HG02852 (cell line): ENCODE measurements at regions not wholly inside any gene's neighbourhood (a gene's known extent, or its start where the extent isn't known, plus 50 kb on each side); places are given as distances from the start of the nearest gene placed in this dataset.
"Not testable (repeated sequence)": the region's sequence is repeated elsewhere in the genome, so short reads cannot be mapped to it uniquely, and the experiment has no call there.

ENCODE experiments used
- ATAC-seq: cut with Tn5 transposase; IDR thresholded peaks from one replicate; pipeline ENCODE4 v1.9.1; 2021; ENCODE audit warnings: mild to moderate bottlenecking, moderate library complexity; ENCODE audit not compliant: unreplicated experiment

DNA sequence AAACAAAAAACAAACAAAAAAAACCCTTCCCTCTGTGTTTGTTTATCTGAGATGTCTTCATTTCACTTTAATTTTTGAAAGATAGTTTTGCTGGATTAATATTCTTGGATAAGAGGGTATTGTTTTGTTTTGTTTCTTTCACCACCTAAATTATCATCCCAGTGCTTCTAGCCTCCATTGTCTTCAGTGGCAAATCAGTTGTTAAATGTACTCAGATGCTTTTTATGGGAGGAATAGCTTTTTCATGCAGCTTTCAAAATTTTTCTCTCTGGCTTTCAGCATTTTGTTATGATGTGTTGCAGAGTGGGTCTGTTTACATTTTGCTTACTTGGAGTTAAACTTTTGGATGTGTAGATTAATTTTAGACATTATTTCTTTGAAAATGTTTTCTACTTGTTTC is 203.5 kb upstream of the DCC start:
- no peak for ATAC-seq

DNA sequence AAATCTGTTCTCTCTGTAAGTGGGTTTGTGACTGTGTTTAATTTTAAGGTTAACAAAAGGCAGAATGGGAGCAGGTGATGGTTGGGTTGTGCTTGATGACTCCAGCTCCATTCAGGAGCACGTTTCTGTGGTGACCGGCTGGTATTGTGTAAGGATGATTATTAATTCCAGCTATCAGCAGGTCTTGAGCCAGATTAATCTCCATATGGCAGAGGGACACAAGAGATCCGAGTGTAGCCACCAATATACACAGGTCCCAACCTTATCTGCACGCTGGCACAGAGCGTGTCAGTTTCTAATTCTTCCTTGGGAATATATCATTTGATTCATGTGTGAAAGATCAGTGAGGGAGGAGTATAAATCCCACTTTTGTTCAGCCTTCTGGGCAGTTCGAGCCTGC is 199.0 kb upstream of the DCC start:
- no peak for ATAC-seq

DNA sequence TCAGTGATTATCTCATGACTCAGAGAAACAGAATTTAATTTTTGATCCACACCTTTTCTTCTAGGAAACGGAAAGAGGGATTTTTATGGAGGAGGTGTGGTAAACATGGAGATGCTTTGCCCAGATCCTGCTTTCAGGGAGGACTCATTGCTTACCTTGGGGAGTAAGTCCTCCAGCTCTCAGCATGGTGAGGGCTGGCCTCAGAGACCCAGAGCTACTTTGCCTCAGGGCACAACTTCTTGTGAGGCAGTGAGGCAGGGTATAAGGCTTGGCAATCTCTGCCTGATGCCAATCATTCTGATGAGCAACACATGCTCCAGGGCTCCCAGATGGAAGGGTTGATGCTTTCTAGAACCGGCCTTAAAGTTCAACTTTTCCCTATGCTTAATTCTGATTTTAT is 189.9 kb upstream of the DCC start:
- no peak for ATAC-seq

DNA sequence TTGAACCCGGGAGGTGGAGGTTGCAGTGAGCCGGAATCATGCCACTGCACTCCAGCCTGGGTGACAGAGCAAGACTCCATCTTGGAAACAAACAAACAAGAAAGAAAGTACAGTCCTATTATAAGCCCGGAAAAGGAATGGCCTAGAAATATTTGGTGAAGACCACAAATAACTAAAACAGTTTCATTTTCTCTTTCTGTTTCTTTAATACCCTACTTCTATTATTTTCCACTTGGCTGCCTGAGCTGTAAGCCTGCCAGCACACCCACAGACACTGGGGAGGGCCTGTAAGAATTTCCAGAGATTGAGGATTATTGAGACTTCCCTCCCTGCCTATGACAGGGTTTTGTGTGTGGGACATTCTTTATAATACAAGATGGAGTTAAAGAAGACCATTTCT is 188.0 kb upstream of the DCC start:
- ATAC-seq: no peak

DNA sequence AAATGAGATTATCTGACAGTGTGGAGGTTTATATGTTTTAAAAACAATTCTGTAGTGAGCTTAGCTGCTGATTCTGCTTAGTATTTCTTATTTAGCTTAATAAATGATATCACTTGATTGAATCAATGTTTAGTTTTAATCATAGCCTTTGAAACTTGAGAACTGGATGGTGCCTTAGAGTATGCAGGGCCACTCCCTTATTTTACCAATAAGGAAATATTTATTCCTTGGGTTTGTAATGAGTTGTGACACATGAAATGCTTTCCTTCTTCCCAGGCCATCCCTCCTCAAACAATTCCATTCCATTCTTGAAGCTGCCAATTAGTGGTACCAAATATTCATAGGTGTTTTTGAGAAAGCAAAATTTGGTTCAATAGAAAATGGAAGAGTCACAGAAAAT is 183.8 kb upstream of the DCC start:
- no peak for ATAC-seq

DNA sequence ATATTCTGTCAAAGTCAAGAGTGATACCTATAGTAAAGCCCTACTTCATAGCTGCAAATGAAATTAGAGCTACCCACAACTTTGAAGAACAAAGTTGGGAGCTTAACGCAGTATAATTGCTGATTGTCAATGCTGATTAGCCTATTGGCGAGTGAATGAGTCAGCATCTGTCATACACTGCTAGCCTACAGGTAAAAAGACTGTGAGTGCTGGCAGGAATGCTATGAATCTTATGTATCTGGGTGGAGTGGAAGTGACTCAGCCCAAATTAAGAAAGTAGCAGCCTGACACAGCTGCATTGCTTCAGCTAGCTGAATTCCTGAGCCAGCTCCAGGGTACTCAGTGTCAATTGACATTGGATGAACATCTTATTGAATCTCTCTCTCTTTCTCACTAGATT is 179.4 kb upstream of the DCC start:
- ATAC-seq: no peak

DNA sequence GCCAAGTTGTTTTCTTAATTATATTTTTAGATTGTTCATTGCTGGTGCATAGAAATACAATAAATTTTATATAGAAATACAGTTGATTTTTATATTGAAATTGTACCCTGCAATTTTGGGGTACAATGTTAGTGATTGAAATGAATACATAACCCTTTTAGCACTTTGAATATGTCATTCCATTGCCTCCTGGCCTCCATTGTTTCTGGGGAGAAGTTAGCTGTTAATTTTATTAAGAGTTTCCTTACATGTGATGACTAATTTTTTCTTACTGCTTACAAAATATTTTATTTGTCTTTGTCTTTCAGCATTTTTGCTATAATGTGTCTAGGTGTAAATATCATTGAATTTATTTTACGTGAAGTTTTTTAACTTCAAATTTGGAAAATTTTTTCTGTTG is 176.5 kb upstream of the DCC start:
- no peak for ATAC-seq

DNA sequence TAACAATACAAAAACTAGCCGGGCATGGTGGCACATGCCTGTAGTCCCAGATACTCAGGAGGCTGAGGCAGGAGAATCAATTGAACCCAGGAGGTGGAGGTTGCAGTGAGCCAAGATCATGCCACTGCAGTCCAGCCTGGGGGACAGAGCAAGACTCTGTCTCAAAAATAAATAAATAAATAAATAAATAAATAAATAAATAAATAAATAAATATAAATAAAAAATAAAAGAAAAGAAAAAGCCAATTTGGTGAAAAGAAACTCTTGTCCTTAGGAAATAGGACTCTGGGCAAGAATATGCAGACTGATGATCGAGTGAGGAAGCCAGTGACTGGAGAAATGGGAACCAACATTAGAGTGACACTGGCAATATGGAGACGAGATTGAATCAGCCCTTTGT is 171.9 kb upstream of the DCC start:
- ATAC-seq: not testable (repeated sequence)

DNA sequence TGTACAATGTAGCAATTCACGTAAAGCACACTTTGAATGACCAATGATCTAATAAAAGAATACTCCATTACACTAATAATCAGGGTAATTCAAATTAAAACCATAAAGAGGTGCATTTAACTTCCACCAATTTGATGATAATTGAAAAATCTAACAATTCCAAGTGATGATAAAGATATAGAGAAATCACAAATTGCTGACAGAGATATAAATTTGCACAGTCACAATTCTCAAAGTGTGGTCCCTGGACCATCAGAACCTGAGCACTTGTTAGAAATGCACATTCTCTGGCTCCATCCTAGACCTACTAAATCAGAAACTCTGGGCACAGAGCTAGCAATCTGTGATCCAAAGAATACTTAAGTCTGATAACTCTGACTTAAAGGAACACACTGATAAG is 165.8 kb upstream of the DCC start:
- no peak for ATAC-seq

DNA sequence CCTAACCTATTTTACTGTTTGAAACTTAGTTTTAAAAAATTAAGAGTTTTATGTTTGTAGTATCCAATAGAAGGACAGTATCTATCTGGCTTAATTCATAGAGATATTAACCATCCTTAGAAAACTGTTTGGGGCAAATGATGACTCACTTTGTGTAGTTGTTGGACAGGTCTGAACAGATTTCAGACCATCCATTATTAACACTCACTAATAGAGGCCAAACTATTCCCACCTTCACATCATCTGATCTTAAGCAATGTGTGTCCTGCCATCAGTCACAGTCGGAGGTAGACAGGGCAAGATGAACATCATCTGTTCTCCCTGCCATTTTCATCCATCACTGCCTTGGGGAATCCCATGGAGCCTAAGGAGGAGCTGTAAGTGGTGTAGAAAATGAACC is 164.6 kb upstream of the DCC start:
- ATAC-seq: no peak

DNA sequence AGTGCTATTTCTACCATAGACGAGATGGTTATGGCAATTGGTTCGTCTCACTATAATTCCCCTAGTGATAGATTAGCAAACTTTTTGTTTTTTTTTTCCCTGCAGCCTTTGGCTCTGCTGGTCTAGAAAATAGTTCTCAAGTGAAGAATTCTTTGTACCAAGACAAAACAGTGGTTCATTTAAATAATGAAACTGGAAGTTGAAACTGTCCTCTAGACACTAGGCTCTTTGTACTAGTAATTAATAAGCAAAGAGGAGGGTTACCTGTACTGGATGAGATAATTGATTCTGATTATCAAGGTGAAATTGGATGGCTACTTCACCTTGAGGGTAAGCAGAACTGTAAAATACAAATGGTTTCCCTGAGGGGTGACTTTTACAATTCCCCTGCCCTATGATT is 156.9 kb upstream of the DCC start:
- ATAC-seq: no peak

DNA sequence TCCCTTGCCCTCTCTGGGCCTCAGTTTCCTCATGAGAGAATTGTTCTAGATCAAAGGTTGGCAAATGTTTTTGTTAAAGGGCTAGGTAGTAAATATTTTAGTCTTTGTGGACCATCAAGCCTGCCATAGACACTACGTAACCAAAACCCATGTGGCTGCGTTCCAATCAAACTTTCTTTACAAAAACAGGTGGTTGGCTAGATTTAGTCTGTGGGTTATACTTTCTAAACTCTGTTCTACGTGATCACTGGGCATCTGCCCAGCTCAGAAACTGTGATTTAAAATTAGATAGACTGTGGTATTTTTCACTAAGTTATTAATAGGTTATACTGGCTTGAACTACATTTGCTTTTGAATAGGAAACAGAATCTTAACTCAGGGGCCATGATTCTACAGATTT is 149.8 kb upstream of the DCC start:
- no peak for ATAC-seq

DNA sequence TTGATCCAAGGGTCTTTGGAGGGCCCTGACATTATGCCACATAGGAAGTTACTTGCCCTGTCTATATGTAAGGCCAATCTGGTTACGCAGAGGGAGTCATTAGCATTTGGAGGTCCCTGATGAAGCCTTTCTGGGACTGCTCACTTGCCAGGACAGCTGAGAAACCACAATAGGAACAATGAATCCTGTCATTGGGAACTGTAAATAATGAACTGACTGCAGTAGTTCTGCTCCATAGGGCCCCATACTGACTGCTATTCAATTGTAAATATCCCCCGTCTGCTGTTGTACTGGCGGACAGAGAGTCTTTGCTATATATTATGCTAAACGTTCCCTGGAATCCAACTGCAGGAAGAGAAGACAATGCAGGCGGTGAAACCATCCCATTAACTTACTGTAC is 149.4 kb upstream of the DCC start:
- no peak for ATAC-seq

DNA sequence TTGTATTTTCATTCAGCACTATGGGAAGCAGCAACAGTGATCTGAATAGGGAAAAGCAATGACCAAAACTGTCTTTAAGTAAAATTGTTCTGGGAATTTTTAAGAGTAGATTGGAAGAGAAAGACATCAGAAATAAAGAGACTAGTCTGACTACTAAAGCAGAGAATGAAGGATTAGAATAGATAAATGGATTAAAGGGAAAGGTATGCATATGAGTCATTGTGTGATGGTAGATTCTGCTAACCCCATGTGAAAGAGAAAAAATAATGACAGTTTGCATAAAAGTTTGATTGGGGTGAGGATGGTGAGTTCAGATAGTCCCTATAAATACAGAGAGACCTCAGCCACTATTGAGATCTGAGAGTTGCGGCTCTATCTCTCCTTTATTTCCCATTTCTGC is 139.6 kb upstream of the DCC start:
- ATAC-seq: no peak

DNA sequence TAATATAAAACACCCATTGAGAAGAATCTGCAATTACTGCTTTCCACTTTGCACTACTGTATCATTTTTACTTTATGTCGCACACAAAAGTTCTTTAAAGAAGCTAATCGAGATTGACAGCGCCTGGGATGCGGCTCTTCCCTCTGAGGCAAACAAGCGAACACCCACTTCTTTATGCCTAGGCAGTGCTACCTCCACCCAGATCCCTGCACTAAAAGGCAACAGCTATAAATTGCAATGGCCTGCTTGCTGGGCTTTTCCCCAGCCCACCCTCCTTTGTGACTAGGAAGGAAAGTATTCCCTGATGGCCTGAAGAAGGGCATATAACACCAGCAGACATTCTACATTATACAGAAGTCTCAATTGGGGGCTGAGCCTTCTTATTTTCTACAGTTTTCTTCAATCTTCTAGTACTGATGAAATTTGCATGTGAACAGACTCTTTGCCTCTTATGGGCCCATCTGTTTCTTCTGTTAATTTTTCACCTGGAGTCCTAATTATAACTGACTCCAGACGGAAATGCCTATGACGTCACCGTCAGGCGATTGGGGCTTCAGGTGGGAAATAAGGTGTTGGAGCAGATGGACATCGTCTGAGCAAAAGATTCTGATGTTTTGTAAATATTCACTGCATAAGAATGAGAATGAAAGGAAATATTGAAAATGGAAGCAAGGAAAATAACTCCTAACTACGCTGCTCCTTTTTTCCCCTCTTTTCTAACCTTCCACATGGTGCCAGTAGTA is 138.9 kb upstream of the DCC start:
- no peak for ATAC-seq

DNA sequence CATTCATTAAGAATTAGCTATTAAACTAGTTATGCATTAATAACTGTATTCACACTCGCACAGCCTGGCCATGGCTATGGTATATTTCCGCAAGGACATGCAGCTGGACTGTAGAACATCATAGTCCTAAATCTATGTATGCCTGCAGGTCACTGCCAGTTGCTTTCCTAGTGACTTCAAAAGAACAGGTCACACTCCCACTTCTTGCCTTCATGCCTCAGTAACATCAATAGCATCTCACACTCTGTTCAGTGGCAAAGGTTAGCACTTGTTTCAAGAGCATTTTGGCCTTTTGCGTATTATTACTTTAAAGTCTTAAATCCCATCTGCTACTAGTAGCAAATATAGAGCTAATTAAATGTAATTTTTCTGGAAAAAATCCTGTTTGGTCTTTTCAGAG is 131.4 kb upstream of the DCC start:
- ATAC-seq: no peak

DNA sequence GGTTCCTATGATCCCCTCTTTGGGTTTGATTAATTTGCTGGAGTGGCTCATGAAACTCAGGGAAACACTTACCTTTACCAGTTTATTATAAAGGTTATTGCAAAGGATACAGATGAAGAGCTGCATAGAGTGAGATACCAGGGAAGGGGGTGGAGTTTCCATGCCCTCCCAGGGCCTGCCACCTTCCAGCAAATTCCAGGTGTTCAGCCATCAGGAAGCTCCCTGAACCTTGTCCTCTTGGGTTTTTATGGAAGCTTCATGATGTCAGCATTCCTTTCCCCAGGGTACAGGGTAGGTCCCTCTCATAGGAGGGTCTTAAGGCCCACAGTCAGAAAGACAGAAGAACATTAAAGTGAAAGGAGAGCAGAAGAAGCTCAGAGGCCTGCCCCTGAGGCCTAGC is 123.9 kb upstream of the DCC start:
- ATAC-seq: no peak

DNA sequence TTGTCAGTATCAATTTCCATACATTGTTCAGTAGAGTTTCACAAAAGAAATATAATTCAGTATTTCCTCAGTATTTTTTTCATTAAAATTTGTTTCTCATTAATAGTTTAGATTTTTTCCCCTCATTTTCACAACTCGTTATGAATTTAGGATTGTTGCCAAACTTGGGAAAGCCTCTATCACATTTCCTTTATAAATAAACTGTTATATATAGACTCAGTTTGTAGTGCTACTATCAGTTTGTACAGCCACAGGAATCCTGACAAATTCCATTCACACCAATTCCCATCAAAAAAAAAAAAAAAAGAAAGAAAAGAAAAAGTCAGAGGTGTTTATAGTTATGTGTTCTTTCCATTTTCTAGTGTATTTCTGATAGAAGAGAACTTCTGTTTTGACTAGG is 123.3 kb upstream of the DCC start:
- no peak for ATAC-seq

DNA sequence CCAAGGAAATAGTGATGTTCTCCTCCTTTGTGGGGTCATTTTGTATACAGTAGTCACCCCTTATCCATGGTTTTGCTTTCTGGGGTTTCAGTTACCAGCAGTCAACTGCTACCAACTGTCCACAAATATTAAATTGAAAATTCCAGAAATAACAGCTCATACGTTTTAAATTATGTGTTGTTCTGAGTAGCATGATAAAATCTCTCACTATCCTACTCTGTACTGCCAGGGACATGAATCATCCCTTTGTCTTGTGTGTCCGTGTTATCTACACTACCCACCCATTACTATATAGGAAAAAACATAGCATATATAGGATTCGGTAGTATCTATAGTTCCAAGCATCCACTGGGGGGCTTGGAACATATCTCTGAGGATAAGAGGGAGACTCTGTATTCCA is 120.9 kb upstream of the DCC start:
- ATAC-seq: no peak

DNA sequence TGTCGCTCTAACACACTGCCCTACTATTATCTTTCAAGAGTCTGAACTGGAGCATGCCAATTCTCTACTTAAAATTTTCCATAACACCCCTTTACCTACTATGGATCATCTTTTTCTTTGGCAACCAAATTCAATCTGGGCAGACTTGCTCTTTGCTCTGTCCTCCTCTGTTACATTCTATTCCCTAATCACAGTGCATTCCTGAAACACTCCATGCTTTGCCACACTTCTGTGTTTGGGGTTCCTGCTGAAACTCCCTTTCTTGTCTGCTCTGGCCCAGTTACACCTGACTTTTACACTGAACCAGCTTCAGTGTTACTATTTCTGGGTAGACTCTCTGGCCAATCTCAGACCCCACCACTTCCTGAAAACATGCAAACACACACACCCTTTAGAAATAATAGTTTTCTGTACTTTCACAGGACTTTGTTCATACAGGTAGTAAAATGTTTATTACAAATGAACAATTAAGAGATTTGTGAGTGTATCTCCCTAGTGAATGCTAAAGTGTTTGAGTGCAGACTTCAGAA is 119.9 kb upstream of the DCC start:
- no peak for ATAC-seq

DNA sequence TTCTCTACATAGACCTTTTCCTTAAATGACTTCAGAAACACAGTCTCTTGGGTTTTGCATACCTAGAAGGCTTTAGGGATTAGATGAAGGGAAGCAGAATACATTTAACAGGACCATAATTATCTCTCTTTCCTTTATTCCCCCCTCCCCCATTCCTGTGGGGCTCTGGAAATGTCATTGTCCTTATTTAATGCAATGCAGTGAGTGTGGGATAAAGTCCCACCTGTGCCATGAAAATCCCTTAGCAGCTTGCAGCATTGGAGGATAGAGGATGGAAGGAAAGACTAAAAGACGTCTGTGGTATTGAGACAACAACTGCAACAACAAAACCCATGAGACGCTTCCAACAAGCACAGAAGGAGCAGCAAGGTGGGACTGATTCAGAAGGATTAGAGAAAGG is 117.8 kb upstream of the DCC start:
- ATAC-seq: no peak

DNA sequence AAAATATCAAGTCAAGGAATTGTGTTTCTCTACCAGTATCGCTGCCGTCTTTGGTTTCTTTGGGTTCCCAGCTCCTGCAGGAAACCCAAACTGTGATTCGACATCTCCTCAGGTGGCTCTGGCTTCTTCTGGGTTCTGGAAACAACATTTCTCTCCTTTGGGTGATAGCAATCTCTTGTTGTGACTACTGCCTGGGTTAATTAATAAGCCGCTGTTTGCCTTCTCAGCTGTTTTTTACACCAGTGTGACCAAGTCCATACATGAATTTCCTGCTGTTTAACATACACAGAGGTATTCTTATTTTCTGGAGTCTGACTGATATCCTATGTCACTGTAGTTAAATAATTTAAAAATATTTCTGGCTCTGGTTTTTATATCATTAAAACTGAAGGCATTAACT is 112.5 kb upstream of the DCC start:
- ATAC-seq: no peak

DNA sequence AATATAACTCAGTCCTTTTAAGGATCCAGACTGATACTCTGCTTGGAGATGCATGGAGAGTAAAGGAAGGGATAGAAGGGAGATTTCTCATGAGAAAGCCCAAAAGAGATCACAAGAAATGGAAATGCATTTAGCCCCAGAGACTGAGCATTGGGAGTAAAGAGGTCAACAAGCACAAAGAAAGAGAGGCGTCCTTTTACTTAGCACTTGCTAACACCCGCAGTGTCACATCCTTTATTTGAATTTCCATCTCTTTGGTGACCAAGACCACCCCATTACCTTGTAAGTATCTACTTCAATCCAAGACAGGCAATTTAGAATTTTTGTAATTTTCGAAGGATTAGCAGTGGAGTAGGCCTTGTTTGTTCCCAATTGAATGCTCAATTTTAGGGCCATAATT is 111.8 kb upstream of the DCC start:
- ATAC-seq: no peak
